DMS114 treated with DMSO at 0.1 percent for 48 hours (cell line): ENCODE measurements at regions not wholly inside any gene's neighbourhood (a gene's known extent, or its start where the extent isn't known, plus 50 kb on each side); places are given as distances from the start of the nearest gene placed in this dataset.
"Not testable (repeated sequence)": the region's sequence is repeated elsewhere in the genome, so short reads cannot be mapped to it uniquely, and the experiment has no call there.

ENCODE experiments used
- DNase-seq: peaks from one replicate; lab custom pipeline; 2025; ENCODE audit not compliant: unreplicated experiment; lab: John Stamatoyannopoulos, UW

- DNase-seq, result no peak
These were observed 803.4 kb upstream of the CDH6 start for GRCh38 chr5:30390095-30390494.

DNA sequence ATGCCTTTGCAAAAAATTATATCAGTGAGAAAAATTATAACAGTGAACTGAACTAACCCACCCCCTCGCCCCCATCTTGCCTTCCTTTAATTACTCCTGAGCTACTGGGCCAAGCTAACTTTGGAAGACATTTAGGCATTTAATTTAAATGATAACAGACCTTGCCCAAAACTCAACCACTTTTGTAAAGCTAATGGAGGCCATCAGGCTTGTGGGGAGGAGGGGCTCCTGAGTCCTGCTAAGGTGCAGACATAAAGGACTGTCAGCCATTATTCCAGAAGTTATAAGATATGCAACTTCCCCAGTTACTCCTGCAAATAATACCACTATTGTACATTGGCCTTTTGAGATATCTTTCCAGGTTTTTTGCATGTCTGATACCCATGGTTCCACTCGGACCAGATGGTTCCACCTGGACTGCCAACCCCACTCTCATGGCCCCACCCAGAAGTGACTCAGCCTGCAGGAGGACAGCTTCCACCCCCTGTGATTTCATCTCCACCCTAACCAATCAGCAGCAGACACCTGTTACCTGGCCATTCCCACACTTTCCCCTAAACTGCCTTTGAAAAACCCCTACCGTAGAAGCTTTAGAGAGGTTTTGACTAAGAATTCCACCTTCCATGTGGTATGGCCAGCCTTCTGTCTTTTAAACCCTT is 805.4 kb upstream of the CDH6 start:
- no peak for DNase-seq

DNA sequence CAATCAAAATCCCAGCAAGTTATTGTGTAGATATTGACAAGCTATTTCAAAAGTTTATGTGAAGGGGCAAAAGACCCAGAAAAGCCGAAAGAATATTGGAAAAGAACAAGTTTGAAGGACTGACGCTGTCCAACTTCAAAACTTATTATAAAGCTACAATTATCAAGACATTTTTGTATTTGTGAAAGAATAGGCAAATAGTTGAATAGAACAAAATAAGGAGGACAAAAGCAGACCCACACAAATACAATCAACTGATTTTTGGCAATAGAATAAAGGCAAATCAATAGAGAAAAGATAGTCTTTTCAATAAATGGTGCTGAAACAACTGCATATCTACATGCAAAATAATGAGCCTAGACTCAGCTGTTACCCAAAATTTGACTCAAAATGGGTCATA is 807.7 kb upstream of the CDH6 start:
- no peak for DNase-seq

- DNase-seq, result no peak
These were observed 809.3 kb upstream of the CDH6 start for GRCh38 chr5:30384171-30384570.

DNA sequence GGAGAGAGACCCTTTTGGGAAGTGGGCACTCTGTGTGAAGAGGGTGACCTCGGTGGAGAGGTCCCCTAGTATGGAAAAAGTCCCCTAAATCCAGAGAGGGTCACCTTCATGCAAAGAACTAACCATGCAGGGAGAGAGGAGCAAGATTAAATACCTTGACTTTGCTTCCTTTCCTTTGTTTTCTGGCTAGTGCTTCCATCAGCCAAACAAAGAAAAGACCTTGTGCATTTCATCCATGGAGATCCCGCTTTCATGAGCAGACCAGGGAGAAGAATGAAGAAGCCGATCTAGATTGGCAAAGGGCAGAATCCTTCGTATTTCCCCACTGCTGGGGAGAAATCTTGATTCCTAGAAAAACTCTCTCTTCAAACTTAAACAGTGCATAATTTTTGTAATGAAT is 813.3 kb upstream of the CDH6 start:
- DNase-seq, result no peak

GRCh38 chr5:30376848-30377247 is 816.6 kb upstream of the CDH6 start:
- no peak for DNase-seq

DNA sequence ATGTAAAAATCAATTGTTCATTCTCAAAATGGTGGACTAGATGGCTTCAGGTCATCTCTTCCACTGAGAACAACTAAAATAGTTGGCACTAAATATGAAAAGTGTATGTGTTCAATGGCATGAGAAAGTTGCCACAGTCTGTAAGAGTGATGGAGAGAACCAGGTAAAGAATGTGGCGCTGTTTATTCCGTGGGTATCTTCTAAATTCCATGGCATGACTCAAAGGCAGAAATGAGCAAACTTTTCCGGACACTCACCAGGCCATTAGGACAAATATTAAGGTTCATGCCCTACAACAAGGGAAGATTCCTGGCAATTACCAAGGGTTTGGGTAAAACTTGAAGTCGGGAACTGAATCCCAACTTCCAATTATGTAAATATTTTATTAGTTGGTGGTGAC is 825.4 kb upstream of the CDH6 start:
- DNase-seq, result no peak

DNA sequence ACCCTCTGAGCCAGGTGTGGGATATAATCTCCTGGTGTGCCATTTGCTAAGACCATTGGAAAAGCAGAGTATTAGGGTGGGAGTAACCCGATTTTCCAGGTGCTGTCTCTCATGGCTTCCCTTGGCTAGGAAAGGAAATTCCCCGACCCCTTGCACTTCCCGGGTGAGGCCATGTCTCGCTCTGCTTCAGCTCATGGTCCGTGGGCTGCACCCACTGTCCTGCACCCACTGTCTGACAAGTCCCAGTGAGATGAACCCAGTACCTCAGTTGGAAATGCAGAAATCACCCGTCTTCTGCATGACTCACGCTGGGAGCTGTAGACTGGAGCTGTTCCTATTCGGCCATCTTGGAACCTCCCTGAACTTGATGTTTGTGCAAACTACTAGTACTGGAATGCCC is 828.5 kb upstream of the CDH6 start:
- DNase-seq, result not testable (repeated sequence)

- no peak for DNase-seq
These were observed 836.1 kb upstream of the CDH6 start for GRCh38 chr5:30357371-30357770.

GRCh38 chr5:30355675-30356074 is 837.8 kb upstream of the CDH6 start:
- no peak for DNase-seq

- DNase-seq, result no peak
These were observed 845.6 kb upstream of the CDH6 start for GRCh38 chr5:30347858-30348257.

DNA sequence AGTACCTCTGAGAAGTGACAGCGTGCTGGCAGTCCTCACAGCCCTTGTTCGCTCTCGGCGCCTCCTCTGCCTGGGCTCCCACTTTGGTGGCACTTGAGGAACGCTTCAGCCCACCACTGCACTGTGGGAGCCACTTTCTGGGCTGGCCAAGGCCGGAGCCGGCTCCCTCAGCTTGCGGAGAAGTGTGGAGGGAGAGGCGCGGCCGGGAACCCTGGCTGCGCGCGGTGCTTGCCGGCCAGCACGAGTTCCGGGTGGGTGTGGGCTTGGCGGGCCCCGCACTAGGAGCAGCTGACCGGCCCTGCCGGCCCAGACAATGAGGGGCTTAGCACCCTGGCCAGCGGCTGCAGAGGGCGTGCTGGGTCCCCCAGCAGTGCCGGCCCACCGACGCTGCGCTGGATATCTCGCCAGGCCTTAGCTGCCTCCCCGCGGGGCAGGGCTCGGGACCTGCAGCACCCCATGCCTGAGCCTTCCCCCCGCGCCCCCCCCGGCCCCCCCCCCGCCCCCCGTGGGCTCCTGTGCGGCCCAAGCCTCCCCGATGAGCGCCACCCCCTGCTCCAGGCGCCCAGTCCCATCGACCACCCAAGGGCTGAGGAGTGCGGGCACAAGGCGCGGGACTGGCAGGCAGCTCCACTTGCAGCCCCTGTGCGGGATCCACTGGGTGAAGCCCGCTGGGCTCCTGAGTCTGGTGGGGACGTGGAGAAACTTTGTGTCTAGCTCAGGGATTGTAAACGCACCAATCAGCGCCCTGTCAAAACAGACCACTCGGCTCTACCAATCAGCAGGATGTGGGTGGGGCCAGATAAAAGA is 847.7 kb upstream of the CDH6 start:
- not testable (repeated sequence) for DNase-seq

DNA sequence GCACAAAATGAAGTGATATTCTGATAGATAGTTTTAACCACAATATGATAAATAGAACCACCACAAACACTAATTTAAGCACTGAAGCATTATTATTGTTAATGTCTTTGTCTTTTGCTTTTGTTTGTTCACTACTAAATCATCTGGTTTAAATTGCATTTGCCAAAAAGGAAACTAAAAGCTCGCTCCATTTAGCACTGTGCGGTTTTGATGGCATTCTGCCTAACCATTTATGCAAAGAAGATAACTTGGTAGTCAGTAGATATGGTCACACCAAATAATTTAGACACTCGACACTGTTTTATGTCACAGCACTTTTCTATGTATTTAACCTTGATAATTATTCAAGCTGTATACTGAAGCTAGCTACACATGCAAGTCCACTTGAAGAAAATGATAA is 849.8 kb upstream of the CDH6 start:
- DNase-seq, result no peak

- no peak for DNase-seq
These were observed 852.0 kb upstream of the CDH6 start for GRCh38 chr5:30341466-30341865.

DNA sequence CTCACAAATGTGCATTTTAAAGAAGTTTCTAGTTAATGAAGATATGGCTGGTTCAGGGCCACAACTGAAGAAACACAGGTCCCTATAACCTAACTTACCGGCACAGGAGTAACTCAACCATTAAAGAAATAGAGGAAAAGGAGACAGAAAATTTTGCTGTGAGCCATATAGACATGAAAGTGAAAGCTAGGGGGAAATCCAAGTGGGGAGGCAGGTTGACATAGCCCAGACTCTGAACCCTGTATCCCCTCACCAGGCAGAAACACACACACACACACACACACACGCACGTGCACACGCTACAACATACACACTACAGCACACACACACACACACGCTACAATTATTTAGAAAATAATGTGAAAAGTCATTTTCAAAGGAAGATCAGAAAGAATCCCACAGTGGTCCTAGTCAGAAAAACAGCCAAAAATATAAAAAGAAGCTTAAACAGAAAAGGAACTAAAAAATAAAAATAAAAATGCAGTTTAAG is 856.4 kb upstream of the CDH6 start:
- no peak for DNase-seq

DNA sequence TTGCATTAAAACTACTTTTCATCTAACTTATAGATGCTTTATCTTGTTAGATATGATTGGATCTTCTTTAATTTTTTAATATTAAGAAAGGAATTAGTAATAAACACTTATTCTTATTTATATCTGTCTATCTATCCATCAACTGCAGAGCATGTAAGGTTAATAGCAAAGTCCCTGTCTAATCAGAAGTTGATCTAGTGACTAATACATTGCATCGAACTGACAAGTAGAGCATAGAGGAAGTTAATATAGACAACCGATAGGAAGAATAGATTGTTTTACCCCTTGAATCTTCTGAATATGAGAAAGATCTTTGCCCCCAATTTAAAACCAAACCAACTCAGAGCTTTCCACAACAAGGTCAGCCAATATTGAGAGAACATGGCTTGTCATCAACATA is 862.0 kb upstream of the CDH6 start:
- DNase-seq, result no peak

DNA sequence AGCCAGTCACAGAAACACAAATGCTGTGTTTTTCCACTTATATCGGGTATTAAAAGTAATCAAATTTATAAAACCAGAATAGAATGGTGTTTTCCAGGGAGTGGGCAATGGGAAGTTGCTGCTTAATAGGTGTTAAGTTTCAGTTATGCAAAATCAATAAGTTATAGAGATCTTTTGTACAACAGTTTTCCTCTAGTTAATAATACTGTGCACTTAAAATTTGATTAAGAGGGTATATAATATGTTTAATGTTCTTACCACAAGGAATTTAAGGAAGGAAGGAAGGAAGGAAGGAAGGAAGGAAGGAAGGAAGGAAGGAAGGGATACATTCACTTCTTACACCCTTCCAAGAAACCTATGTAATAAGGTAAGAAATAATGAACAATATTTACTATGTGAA is 867.7 kb upstream of the CDH6 start:
- no peak for DNase-seq

- no peak for DNase-seq
These were observed 869.4 kb upstream of the CDH6 start for GRCh38 chr5:30324083-30324482.

GRCh38 chr5:30287890-30288289 is 905.6 kb upstream of the CDH6 start:
- no peak for DNase-seq

DNA sequence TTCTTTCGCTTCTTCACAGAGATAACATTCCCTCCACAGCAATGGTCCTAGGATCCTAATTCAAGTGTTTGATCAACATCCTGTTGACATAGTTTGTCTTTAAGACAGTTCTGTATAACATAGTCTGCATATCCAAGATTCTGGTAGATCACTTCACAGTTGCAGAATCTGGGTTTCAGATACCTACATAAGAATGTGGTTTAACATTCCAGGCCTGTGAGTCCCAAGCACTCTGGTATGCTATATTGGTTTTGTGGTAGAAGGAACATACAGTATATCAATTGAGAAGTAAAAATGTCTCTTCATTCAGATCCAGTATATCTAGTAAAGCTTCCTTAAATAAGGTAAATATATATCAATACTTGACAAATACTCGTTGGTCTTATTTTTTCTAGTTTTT is 914.2 kb upstream of the CDH6 start:
- no peak for DNase-seq

- no peak for DNase-seq
These were observed 926.5 kb upstream of the CDH6 start for GRCh38 chr5:30267026-30267425.

DNA sequence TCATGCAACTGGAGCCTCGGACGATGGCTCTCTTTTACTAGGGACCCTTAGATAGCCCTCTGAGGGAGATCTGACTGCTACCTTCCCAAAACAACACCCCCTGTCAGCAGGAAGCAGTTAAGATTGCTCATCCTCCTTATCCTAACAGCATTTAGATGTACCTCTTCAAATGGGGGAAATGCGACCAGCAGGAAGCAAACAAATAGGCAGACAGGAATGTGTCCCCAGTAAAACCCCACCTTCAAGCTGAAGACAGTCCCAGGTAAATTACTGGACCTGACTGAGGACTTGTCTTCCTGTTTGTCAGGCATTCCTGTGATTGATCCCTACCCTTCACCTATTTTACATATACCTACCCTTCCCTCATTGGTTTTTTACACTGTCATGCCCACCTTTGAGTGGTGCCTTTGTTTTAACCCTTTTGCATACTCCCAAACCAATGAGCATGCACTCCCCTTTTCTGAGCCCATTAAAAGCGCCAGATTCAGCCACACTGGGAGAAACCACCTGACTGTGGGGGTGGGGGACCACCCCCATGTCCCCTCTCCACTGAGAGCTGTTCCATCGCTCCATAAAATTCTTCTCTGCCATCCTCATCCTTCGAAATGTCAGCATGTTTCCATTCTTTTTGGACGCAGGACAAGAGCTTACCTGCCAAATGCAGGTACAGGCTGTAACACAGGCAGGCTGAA is 954.0 kb upstream of the CDH6 start:
- no peak for DNase-seq
